Vagina (tissue), 2 donors: ENCODE measurements at regions not wholly inside any gene's neighbourhood (a gene's known extent, or its start where the extent isn't known, plus 50 kb on each side); places are given as distances from the start of the nearest gene placed in this dataset.

ENCODE experiments used
- DNase-seq, 2 donors: peaks; one replicate each; pipeline ENCODE4 v3.0.0-alpha.2; 2017; ENCODE audit errors: extremely low spot score in 2 of 2
- H3K27ac ChIP-seq: fragments of 200-600 bp; sonication (generic); one replicate; pipeline ENCODE4 v1.5.1; 2019
- H3K27me3 ChIP-seq: fragments of 200-600 bp; sonication (generic); one replicate; pipeline ENCODE4 v1.5.1; 2019
- H3K36me3 ChIP-seq, 2 donors: fragments of 200-600 bp; sonication (generic); one replicate each; pipeline ENCODE4 v1.5.1; 2017 to 2019
- H3K4me1 ChIP-seq: fragments of 200-600 bp; sonication (generic); one replicate; pipeline ENCODE4 v1.5.1; 2019
- H3K4me3 ChIP-seq, 2 donors: fragments of 200-600 bp; sonication (generic); 1 replicate in 1 of 2; 2 replicates in 1 of 2; pipeline ENCODE4 v1.5.1; 2016 to 2019
- H3K9me3 ChIP-seq: fragments of 200-600 bp; sonication (generic); one replicate; pipeline ENCODE4 v1.5.1; 2019
- POLR2A ChIP-seq, 2 donors: fragments of 450-650 bp; IDR thresholded peaks; one replicate each; pipeline ENCODE4 v1.6.1; 2017; ENCODE audit warnings: antibody characterized with exemption in 2 of 2, mild to moderate bottlenecking in 2 of 2, moderate library complexity in 2 of 2
- POLR2AphosphoS5 ChIP-seq, 2 donors: sonication (generic); formaldehyde crosslinking; IDR thresholded peaks; one replicate each; pipeline ENCODE4 v1.9.0; 2017; ENCODE audit warnings: antibody characterized with exemption in 2 of 2, mild to moderate bottlenecking in 2 of 2, low read depth in 1 of 2; ENCODE audit not compliant: insufficient read depth in 1 of 2
- intact Hi-C: fragments of 100-400 bp; cut with DNase I; formaldehyde crosslinking; loops from one replicate; pipeline ENCODE4 v1.15.1; 2023
- TF ChIP-seq, protein P1 (sequence below), 3 experiments: fragments of 450-650 bp in 2 of 3; fragments of 200-600 bp in 1 of 3; sonication (generic) in 1 of 3; IDR thresholded peaks; one replicate each; pipeline ENCODE4 v1.5.1; 2017 to 2019; ENCODE audit warnings: antibody characterized with exemption in 3 of 3, mild to moderate bottlenecking in 2 of 3, moderate library complexity in 2 of 3

DNA sequence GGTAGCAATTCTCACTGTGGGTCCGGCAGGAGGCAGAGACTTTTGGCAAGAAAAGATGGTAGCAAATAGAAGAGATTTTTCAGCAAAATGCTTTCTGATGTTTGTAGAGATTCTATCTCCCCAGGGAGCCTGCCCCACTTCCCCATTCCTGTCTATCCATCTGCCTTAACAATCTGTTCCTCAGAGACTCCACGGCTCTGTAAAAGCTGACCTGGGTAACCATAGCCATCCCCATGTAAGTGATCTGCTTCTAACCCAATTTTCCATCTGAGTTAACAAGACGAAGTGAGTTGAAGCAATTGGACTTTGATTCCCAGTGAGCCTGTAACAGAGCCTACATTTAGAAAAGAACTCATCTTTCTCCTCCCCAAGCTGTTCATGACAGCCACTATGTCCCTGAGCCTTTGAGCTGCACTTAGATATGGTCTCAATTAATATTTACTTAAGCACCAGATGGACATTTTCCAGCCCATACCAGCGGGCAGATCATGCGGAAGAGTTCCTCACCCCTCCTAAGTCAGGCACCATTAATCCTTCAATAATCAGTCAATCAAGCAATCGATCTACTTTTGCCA lies 896.1 kb downstream of the CCSER2 start:
- no peaks in the 10 kb centered on the region for H3K4me1 ChIP-seq
- no peak for TF ChIP-seq POLR2AphosphoS5 (IDR thresholded peaks at IDR 0.05; ENCODE audit: insufficient read depth in 1 of 2, low read depth in 1 of 2)
- TF ChIP-seq, protein P1, sequence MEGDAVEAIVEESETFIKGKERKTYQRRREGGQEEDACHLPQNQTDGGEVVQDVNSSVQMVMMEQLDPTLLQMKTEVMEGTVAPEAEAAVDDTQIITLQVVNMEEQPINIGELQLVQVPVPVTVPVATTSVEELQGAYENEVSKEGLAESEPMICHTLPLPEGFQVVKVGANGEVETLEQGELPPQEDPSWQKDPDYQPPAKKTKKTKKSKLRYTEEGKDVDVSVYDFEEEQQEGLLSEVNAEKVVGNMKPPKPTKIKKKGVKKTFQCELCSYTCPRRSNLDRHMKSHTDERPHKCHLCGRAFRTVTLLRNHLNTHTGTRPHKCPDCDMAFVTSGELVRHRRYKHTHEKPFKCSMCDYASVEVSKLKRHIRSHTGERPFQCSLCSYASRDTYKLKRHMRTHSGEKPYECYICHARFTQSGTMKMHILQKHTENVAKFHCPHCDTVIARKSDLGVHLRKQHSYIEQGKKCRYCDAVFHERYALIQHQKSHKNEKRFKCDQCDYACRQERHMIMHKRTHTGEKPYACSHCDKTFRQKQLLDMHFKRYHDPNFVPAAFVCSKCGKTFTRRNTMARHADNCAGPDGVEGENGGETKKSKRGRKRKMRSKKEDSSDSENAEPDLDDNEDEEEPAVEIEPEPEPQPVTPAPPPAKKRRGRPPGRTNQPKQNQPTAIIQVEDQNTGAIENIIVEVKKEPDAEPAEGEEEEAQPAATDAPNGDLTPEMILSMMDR (IDR thresholded peaks at IDR 0.05): no peak
- no peak for TF ChIP-seq POLR2A (IDR thresholded peaks at IDR 0.05)
- intact Hi-C loops: no loop called here
- no peak overlapping the region for H3K27ac ChIP-seq
- no peak overlapping the region for H3K4me3 ChIP-seq
- H3K36me3 ChIP-seq: no peaks in the 10 kb centered on the region
- H3K9me3 ChIP-seq: no peaks in the 10 kb centered on the region
- no peaks in the 10 kb centered on the region for H3K27me3 ChIP-seq
- no peak for DNase-seq

DNA sequence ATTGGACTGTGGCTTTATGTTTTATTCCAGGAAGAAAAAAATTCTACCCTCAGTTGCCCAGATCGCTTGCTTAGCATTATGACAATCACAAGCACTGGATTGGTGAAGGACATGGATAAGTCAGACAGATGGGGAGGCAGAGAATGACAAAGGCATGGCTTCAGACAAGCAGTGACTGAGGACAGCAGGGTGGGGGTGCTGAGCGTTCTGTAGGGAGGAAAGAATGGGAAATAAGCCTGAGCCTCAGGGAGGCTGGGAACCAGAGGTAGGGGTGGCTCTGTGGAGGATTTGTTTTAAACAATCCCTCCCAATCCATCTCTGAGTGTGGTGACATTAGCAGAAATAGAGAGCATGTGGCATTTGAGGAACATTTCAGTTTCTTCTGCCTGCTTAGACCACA lies 896.9 kb downstream of the CCSER2 start:
- TF ChIP-seq POLR2A (IDR thresholded peaks at IDR 0.05) (no peak), POLR2AphosphoS5 (IDR thresholded peaks at IDR 0.05; ENCODE audit: insufficient read depth in 1 of 2, low read depth in 1 of 2) (no peak)
- TF ChIP-seq, protein P1 (IDR thresholded peaks at IDR 0.05): no peak
- no peak overlapping the region for H3K4me3 ChIP-seq
- intact Hi-C loops: no loop called here

DNA sequence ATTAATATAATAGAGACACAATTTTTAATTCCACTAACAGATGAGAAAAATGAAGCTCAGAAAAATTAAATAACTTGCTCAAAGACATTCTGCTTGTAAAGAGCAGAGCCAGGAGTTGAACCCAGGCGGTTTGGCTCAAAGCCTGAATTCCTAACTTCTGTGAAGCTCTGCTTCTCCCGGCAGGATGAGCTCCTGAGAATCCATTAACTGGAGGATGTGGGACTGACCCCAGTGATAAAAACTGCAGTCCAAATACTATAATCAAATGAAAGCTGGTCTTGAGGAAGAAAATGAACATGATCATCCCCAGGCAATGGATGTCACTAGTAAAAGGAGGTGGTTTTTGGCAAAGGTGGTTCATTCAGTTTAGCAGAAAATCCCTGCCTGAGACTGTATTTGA lies 898.2 kb downstream of the CCSER2 start:
- TF ChIP-seq POLR2A (IDR thresholded peaks at IDR 0.05) (no peak), POLR2AphosphoS5 (IDR thresholded peaks at IDR 0.05; ENCODE audit: insufficient read depth in 1 of 2, low read depth in 1 of 2) (no peak)
- TF ChIP-seq, protein P1 (IDR thresholded peaks at IDR 0.05): no peak
- Histone ChIP-seq H3K4me1 (no peaks in the 10 kb centered on the region), H3K27ac (no peak overlapping the region), H3K36me3 (no peaks in the 10 kb centered on the region), H3K9me3 (no peaks in the 10 kb centered on the region), H3K4me3 (no peak overlapping the region), H3K27me3 (no peaks in the 10 kb centered on the region)
- DNase-seq: no peak
- intact Hi-C loops: no loop called here

More for the DNA sequence above, 896.9 kb downstream of the CCSER2 start:
- Histone ChIP-seq H3K27me3 (no peaks in the 10 kb centered on the region), H3K4me1 (no peaks in the 10 kb centered on the region), H3K36me3 (no peaks in the 10 kb centered on the region), H3K9me3 (no peaks in the 10 kb centered on the region), H3K27ac (no peak overlapping the region)
- no peak for DNase-seq

DNA sequence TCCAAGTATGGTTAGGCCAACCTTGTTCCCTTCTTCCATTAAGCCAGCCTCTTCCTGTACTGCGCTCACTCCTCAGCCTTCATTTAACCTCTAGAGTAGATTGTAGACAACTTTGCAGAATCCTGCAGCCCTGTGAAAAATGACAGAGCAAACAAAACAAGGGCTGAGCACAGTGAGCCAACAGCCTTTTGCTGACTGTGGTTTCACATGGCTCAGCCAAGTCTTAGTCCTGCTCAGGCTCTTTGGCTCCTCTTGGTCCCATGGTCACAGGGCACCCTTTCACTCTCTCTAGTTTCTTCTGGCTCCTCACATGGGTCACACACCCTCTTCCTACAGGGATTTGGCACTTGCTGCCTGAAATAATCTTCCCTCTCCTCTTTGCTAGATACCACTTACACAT lies 900.3 kb downstream of the CCSER2 start:
- no peak for TF ChIP-seq POLR2AphosphoS5 (IDR thresholded peaks at IDR 0.05; ENCODE audit: insufficient read depth in 1 of 2, low read depth in 1 of 2)
- no peak for TF ChIP-seq POLR2A (IDR thresholded peaks at IDR 0.05)
- TF ChIP-seq, protein P1 (IDR thresholded peaks at IDR 0.05): no peak
- Histone ChIP-seq H3K9me3 (no peaks in the 10 kb centered on the region), H3K27ac (no peak overlapping the region), H3K4me3 (no peak overlapping the region), H3K27me3 (no peaks in the 10 kb centered on the region), H3K4me1 (no peaks in the 10 kb centered on the region), H3K36me3 (no peaks in the 10 kb centered on the region)
- intact Hi-C loops: no loop called here
- no peak for DNase-seq

DNA sequence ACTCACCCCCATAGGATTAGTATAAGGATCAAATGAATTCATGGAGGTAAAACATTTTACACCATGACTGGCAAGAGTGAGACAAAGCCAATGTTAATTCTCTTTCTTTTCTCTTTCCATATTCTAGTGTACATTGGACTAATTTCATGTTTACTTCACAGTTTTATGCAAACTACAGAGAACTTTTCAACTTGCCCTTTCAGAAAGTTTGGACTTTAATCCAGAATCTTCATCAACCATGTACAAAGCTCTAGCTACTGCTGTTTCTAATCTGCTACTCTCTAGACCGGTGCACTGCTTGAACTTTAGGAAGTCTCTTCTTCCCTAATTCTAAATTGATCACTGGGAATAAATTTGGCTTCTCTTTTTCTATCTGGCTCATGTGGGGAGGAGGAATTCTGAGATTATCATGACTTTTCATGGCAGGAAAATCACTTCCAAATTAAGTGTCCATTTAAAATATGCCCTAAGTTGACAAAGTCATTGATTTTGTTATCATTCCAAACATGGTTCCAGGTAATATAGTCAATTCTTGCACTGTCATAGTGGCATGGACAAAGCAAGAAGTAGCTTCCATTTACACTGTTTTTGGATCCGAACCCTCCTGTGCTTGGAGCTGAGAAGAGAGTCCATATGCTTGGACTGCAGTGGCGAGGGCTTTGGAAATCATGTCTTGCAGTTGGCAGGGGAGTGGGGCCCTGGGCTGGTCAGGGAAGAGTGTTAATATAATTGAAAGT lies 903.3 kb downstream of the CCSER2 start:
- intact Hi-C loops: no loop called here
- no peak for DNase-seq
- Histone ChIP-seq H3K9me3 (no peaks in the 10 kb centered on the region), H3K36me3 (no peaks in the 10 kb centered on the region), H3K4me1 (no peaks in the 10 kb centered on the region), H3K27ac (no peak overlapping the region), H3K27me3 (no peaks in the 10 kb centered on the region), H3K4me3 (no peak overlapping the region)
- TF ChIP-seq POLR2A (IDR thresholded peaks at IDR 0.05) (no peak), POLR2AphosphoS5 (IDR thresholded peaks at IDR 0.05; ENCODE audit: insufficient read depth in 1 of 2, low read depth in 1 of 2) (no peak)
- TF ChIP-seq, protein P1 (IDR thresholded peaks at IDR 0.05): no peak
